BE2C (cell line): ENCODE measurements at regions not wholly inside any gene's neighbourhood (a gene's known extent, or its start where the extent isn't known, plus 50 kb on each side); places are given as distances from the start of the nearest gene placed in this dataset.

Experiments used
- DNase-seq: peaks from one replicate; pipeline ENCODE4 v3.0.0-alpha.2; 2020
- H3K27me3 ChIP-seq: fragments of 250-450 bp; sonication (Bioruptor Pico); 2 replicates; pipeline ENCODE4 v1.5.1; 2020; ENCODE audit warnings: mild to moderate bottlenecking
- H3K36me3 ChIP-seq: fragments of 250-450 bp; sonication (Bioruptor Pico); 2 replicates; pipeline ENCODE4 v1.5.1; 2020; ENCODE audit warnings: mild to moderate bottlenecking
- H3K4me1 ChIP-seq: fragments of 250-450 bp; sonication (Bioruptor Pico); 2 replicates; pipeline ENCODE4 v1.5.1; 2020
- H3K4me3 ChIP-seq: 2 replicates; pipeline ENCODE4 v1.5.1; 2011; ENCODE audit warnings: low read depth, low read length
- H3K9me3 ChIP-seq: fragments of 250-450 bp; sonication (Bioruptor Pico); 2 replicates; pipeline ENCODE4 v1.5.1; 2020
- CTCF ChIP-seq: IDR thresholded peaks from 2 replicates; pipeline ENCODE4 v1.5.1; 2012; ENCODE audit warnings: mild to moderate bottlenecking, low read depth, low read length

GRCh38 chr9:108142142-108142503, 652.6 kb upstream of the KLF4 start:
- TF ChIP-seq CTCF = no peak
- Histone ChIP-seq H3K4me3 (no peak overlapping the region), H3K36me3 (no peaks in the 10 kb centered on the region), H3K9me3 (peaks cover 3% of the 10 kb centered on the region; the same call in 1 of the 2 replicates), H3K27me3 (no peaks in the 10 kb centered on the region), H3K4me1 (no peaks in the 10 kb centered on the region)
- no peak for DNase-seq

- Histone ChIP-seq H3K27me3 (no peaks in the 10 kb centered on the region), H3K9me3 (no peaks in the 10 kb centered on the region), H3K4me1 (no peaks in the 10 kb centered on the region), H3K36me3 (no peaks in the 10 kb centered on the region), H3K4me3 (no peak overlapping the region)
- TF ChIP-seq CTCF = no peak
- DNase-seq = no peak
These were observed 650.3 kb upstream of the KLF4 start for GRCh38 chr9:108139900-108140299.

DNA sequence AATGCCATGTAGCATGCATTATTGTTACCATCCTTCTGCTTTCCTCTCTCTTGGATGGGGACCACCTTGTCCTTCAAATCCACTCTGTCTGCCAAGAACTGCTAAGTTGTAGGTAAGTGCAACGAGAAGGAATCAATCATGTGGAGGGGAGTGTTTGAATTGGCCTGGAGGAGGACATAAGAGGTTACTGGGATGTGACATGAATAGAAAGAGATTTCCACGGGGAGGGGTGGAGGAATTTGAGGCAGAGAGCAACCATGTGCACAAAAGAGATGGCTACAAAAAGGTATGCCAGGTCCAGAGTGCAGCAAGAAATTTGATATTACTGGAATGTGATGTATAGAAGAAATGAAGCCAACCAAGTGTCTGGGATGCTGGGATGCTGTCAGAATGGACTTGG, 648.9 kb upstream of the KLF4 start:
- no peak for DNase-seq
- no peak for TF ChIP-seq CTCF
- H3K9me3 ChIP-seq = no peaks in the 10 kb centered on the region
- no peaks in the 10 kb centered on the region for H3K4me1 ChIP-seq
- no peaks in the 10 kb centered on the region for H3K27me3 ChIP-seq
- no peak overlapping the region for H3K4me3 ChIP-seq
- H3K36me3 ChIP-seq = no peaks in the 10 kb centered on the region

GRCh38 chr9:108136656-108137055, 647.1 kb upstream of the KLF4 start:
- TF ChIP-seq CTCF = no peak
- H3K36me3 ChIP-seq = no peaks in the 10 kb centered on the region
- H3K27me3 ChIP-seq = no peaks in the 10 kb centered on the region
- no peaks in the 10 kb centered on the region for H3K9me3 ChIP-seq
- no peak overlapping the region for H3K4me3 ChIP-seq
- no peak for DNase-seq
- H3K4me1 ChIP-seq = no peaks in the 10 kb centered on the region

- H3K4me3 ChIP-seq = no peak overlapping the region
- no peak for TF ChIP-seq CTCF
- no peaks in the 10 kb centered on the region for H3K4me1 ChIP-seq
- H3K27me3 ChIP-seq = no peaks in the 10 kb centered on the region
- H3K36me3 ChIP-seq = no peaks in the 10 kb centered on the region
- no peak for DNase-seq
- no peaks in the 10 kb centered on the region for H3K9me3 ChIP-seq
These were observed 645.0 kb upstream of the KLF4 start for GRCh38 chr9:108134486-108135128.

DNA sequence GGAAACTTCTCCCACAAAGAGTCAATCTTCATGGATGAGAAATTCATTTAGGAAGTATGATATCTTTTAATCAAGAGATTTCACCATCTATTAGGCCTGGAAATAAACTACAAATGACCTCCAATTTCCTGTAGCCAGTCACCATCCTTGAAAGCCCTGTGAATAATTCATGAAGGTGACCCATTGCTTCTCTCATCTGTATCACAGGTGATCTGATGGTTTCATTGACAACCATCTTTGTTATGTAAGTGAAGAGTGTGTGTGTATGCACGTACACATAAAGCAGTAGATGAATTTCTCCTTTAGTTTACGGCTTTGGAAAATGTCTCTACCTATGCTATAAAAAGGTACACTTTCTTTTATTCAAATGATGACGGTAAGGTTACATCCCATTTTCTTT, 644.1 kb upstream of the KLF4 start:
- Histone ChIP-seq H3K4me1 (no peaks in the 10 kb centered on the region), H3K4me3 (no peak overlapping the region), H3K36me3 (no peaks in the 10 kb centered on the region), H3K9me3 (no peaks in the 10 kb centered on the region), H3K27me3 (no peaks in the 10 kb centered on the region)
- no peak for TF ChIP-seq CTCF
- no peak for DNase-seq
